HEK293 (cell line): ENCODE measurements at regions not wholly inside any gene's neighbourhood (a gene's known extent, or its start where the extent isn't known, plus 50 kb on each side); places are given as distances from the start of the nearest gene placed in this dataset.

Experiments used
- CTCF ChIA-PET: fragments of 350-600 bp; formaldehyde crosslinking; extraction: SDS; loops from one replicate; lab custom pipeline; 2021; ENCODE audit warnings: antibody characterized with exemption; lab: Yijun Ruan, JAX
- POLR2A ChIA-PET: fragments of 300-600 bp; formaldehyde crosslinking; extraction: SDS; loops from one replicate; lab custom pipeline; 2020; ENCODE audit warnings: antibody characterized with exemption, inconsistent platforms; lab: Yijun Ruan, JAX
- H3K27ac ChIP-seq: fragments of 200-500 bp; sonication (Bioruptor generic); 2 replicates; pipeline ENCODE4 v1.5.1; 2014; ENCODE audit warnings: low read depth, low read length, control low read depth, inconsistent platforms; ENCODE audit errors: extremely low read depth
- H3K36me3 ChIP-seq, 2 experiments: fragments of 200-500 bp in 1 of 2; sonication (Bioruptor generic) in 1 of 2; 1 replicate in 1 of 2; 2 replicates in 1 of 2; pipeline ENCODE4 v1.5.1; 2014 to 2017; ENCODE audit warnings: inconsistent platforms in 2 of 2, low read length in 2 of 2; ENCODE audit not compliant: control insufficient read depth in 2 of 2, insufficient read depth in 1 of 2
- H3K4me1 ChIP-seq: fragments of 200-500 bp; sonication (Bioruptor generic); 2 replicates; pipeline ENCODE4 v1.5.1; 2014; ENCODE audit warnings: mild to moderate bottlenecking, low read length, inconsistent platforms; ENCODE audit not compliant: control insufficient read depth, insufficient read depth
- H3K4me3 ChIP-seq: 2 replicates; pipeline ENCODE4 v1.5.1; 2011; ENCODE audit warnings: low read depth, mild to moderate bottlenecking, control low read depth, low read length, moderate library complexity
- H3K9me3 ChIP-seq: fragments of 200-500 bp; sonication (Bioruptor generic); 2 replicates; pipeline ENCODE4 v1.5.1; 2014; ENCODE audit warnings: low read depth, low read length, inconsistent platforms; ENCODE audit not compliant: control insufficient read depth, insufficient read depth
- GLIS1 ChIP-seq: fragments of 450-650 bp; formaldehyde crosslinking; IDR thresholded peaks from 2 replicates; pipeline ENCODE4 v1.5.1; 2016; ENCODE audit warnings: missing biosample characterization, missing genetic modification characterization
- ZBTB10 ChIP-seq: fragments of 450-650 bp; formaldehyde crosslinking; IDR thresholded peaks from 2 replicates; pipeline ENCODE4 v1.5.1; 2016; ENCODE audit warnings: missing biosample characterization, missing genetic modification characterization
- ZBTB20 ChIP-seq: fragments of 450-650 bp; formaldehyde crosslinking; IDR thresholded peaks from 2 replicates; pipeline ENCODE4 v1.5.1; 2016; ENCODE audit warnings: missing biosample characterization, missing genetic modification characterization
- ZNF174 ChIP-seq: fragments of 450-650 bp; formaldehyde crosslinking; IDR thresholded peaks from 2 replicates; pipeline ENCODE4 v1.5.0; 2017; ENCODE audit warnings: missing biosample characterization, mild to moderate bottlenecking, missing genetic modification characterization
- ZNF202 ChIP-seq: fragments of 450-650 bp; formaldehyde crosslinking; IDR thresholded peaks from 2 replicates; pipeline ENCODE4 v1.5.1; 2016; ENCODE audit warnings: missing biosample characterization, missing genetic modification characterization, borderline replicate concordance
- ZNF221 ChIP-seq: fragments of 450-650 bp; formaldehyde crosslinking; IDR thresholded peaks from 2 replicates; pipeline ENCODE4 v1.5.1; 2017; ENCODE audit warnings: missing biosample characterization, missing genetic modification characterization, borderline replicate concordance
- ZNF239 ChIP-seq: fragments of 450-650 bp; formaldehyde crosslinking; IDR thresholded peaks from 2 replicates; pipeline ENCODE4 v1.5.1; 2016; ENCODE audit warnings: missing biosample characterization, missing genetic modification characterization
- ZNF26 ChIP-seq: fragments of 450-650 bp; formaldehyde crosslinking; IDR thresholded peaks from 2 replicates; pipeline ENCODE4 v1.5.1; 2016; ENCODE audit warnings: missing biosample characterization, missing genetic modification characterization
- ZNF280C ChIP-seq: fragments of 450-650 bp; formaldehyde crosslinking; IDR thresholded peaks from 2 replicates; pipeline ENCODE4 v1.5.1; 2016; ENCODE audit warnings: missing biosample characterization, missing genetic modification characterization
- ZNF610 ChIP-seq: fragments of 450-650 bp; formaldehyde crosslinking; IDR thresholded peaks from 2 replicates; pipeline ENCODE4 v1.5.1; 2016; ENCODE audit warnings: missing biosample characterization, missing genetic modification characterization, borderline replicate concordance
- ZNF677 ChIP-seq: fragments of 450-650 bp; IDR thresholded peaks from 2 replicates; pipeline ENCODE4 v1.5.0; 2018; ENCODE audit warnings: missing biosample characterization, mild to moderate bottlenecking, missing genetic modification characterization, moderate library complexity
- ZNF701 ChIP-seq: fragments of 450-650 bp; formaldehyde crosslinking; IDR thresholded peaks from 2 replicates; pipeline ENCODE4 v1.5.1; 2016; ENCODE audit warnings: missing biosample characterization, missing genetic modification characterization
- ZNF843 ChIP-seq: fragments of 450-650 bp; formaldehyde crosslinking; IDR thresholded peaks from 2 replicates; pipeline ENCODE4 v1.5.1; 2016; ENCODE audit warnings: missing biosample characterization, missing genetic modification characterization

- ChIA-PET POLR2A (no interaction called here), CTCF (no interaction called here)
- Histone ChIP-seq H3K4me3 (no peak overlapping the region), H3K27ac (no peak overlapping the region), H3K4me1 (no peaks in the 10 kb centered on the region), H3K9me3 (no peaks in the 10 kb centered on the region), H3K36me3 (no peaks in the 10 kb centered on the region)
- TF ChIP-seq ZNF610 (tag by site-specific recombination) (no peak), ZNF239 (tag by site-specific recombination) (no peak), ZNF677 (tag by site-specific recombination) (no peak), ZNF174 (tag by site-specific recombination) (no peak), ZNF26 (no peak), ZNF701 (tag by site-specific recombination) (no peak), ZBTB20 (tag by site-specific recombination) (no peak), GLIS1 (tag by site-specific recombination) (no peak), ZNF221 (tag by site-specific recombination) (no peak), ZNF280C (tag by site-specific recombination) (no peak), ZBTB10 (tag by site-specific recombination) (no peak), ZNF202 (tag by site-specific recombination) (no peak), ZNF843 (tag by site-specific recombination) (no peak)
These were observed 68.4 kb downstream of the PPP1R3C start for GRCh38 chr10:91564508-91564907.
